HG02973 (cell line): ENCODE measurements at regions not wholly inside any gene's neighbourhood (a gene's known extent, or its start where the extent isn't known, plus 50 kb on each side); places are given as distances from the start of the nearest gene placed in this dataset.
"Not testable (repeated sequence)": the region's sequence is repeated elsewhere in the genome, so short reads cannot be mapped to it uniquely, and the experiment has no call there.

ENCODE experiments used
- ATAC-seq: cut with Tn5 transposase; IDR thresholded peaks from one replicate; pipeline ENCODE4 v1.9.1; 2021; ENCODE audit warnings: moderate library complexity; ENCODE audit not compliant: unreplicated experiment

DNA sequence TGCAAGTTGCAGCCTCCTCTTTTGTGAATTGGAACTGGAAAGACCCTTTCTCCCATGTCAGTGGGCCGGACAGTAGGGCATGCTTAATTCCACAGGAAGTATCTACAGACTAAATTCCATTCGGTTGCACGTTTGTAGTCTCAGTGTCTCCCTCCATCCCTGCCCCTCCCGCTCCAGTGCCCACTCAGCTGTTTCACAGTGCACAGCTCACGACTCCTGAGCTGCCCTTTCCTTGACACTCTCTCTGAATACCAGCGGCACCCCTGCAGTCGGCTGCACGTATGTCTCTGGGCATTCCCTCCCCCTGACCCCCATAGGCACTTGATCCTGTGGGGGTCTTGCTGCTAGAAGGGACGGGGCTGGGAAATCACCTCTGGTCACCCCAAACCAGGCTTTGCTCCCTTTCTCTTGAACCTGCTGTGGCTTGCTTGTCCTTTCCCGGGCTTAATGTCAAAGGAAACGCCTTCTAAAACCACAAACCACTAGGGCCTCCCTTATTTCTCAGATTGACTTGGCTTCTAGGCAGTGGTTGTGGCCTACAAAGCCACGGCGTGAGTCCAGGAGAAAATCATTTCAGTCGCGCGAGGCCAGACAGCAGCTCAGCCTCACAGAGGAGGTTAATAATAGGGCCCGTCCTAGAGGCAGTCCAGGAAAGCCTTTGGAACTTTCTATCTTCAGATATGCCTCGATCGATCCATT lies 365.3 kb upstream of the PROX1 start:
- peak; percentile 82 for ATAC-seq

- ATAC-seq, result no peak
Measured at GRCh38 chr1:213623064-213623581, 364.6 kb upstream of the PROX1 start.

- ATAC-seq, result no peak
Measured at GRCh38 chr1:213623862-213624261, 363.9 kb upstream of the PROX1 start.

DNA sequence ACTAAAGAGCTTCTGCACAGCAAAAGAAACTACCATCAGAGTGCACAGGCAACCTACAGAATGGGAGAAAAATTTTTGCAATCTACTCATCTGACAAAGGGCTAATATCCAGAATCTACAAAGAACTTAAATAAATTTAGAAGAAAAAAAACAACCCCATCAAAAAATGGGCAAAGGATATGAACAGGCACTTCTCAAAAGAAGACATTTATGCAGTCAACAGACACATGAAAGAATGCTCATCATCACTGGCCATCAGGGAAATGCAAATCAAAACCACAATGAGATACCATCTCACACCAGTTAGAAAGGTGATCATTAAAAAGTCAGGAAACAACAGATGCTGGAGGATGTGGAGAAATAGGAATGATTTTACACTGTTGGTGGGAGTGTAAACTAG lies 351.0 kb upstream of the PROX1 start:
- not testable (repeated sequence) for ATAC-seq

DNA sequence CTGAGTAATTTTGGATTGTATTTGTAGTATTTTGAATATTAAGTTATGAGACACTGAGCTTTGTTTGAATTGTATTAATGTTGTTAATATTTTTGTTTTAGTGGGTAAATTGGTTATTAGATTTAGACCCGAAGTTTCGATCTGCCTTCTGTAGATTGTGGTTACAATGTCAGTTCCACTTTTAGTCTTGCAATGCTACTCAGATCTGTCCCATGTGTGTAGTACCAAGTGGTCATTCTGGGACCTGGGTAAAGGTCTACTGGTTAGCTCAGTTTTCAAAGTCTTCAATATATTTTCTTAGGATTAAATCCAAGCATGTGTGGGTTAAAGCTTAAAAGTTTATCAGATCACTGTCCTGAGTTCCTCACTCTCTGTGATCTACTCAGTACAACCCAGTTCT lies 346.5 kb upstream of the PROX1 start:
- no peak for ATAC-seq

DNA sequence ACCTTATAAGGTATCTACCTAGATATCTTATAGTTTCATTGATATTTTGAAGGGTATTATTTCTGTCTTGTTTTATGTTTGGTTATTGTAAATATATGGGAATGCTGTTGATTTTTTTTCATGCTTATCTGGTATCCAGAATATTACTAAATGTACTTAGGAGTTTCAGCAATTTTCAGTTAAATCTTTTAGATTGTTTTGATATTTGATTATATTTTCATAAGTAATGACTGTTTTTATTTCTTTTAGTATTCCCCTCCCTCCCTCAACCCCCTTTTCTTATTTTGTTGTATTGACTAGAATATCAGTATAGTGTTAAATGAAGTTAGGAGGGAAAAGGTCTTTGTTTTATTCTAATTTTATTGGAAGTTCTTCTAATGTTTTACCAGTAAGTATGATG lies 344.4 kb upstream of the PROX1 start:
- ATAC-seq, result no peak

- no peak for ATAC-seq
Measured at GRCh38 chr1:213647864-213648650, 339.7 kb upstream of the PROX1 start.

- ATAC-seq, result no peak
Measured at GRCh38 chr1:213649373-213649772, 338.4 kb upstream of the PROX1 start.

- ATAC-seq, result no peak
Measured at GRCh38 chr1:213650603-213651002, 337.2 kb upstream of the PROX1 start.

DNA sequence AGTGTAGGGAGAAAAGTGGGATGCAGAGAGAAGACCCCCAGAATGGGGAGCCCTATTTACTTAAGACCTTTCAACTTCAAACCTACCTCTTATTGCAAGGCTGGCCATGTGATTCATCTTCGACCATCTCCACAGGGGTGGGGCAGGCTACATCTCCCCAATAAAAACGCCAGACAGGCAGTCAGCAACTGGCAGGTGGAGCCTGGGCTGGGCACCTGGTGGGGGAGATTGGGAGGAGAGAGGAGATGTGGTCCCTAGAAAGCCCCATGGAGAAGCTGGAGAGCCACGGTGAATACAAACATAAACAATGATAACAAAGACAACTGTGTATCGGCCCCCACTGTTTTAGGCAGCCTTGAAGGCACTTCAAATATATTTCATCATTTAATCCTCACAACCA lies 336.7 kb upstream of the PROX1 start:
- ATAC-seq, result no peak

GRCh38 chr1:213652109-213652508 lies 335.7 kb upstream of the PROX1 start:
- no peak for ATAC-seq

GRCh38 chr1:213656039-213656438 lies 331.7 kb upstream of the PROX1 start:
- ATAC-seq, result no peak

GRCh38 chr1:213656503-213656902 lies 331.3 kb upstream of the PROX1 start:
- no peak for ATAC-seq

- no peak for ATAC-seq
Measured at GRCh38 chr1:213657013-213657412, 330.8 kb upstream of the PROX1 start.

DNA sequence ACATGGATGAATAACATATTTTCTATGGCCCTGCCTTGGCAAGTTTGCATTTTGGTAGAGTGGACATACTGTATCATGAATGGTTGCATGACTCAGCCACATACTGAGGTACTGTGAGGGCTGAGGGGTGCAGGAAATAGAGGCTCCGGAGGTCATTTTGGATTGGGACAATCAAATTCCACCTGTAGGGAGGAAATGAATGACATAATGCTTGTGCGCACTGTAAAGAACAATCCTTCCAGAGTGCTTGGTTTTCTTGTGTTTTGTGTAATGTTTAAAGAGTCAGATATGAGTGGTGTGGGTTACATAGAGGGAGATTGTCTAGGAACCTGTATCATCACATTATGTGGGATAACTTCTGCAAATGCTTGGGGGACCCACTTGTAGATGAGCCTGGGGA lies 329.9 kb upstream of the PROX1 start:
- ATAC-seq, result no peak

DNA sequence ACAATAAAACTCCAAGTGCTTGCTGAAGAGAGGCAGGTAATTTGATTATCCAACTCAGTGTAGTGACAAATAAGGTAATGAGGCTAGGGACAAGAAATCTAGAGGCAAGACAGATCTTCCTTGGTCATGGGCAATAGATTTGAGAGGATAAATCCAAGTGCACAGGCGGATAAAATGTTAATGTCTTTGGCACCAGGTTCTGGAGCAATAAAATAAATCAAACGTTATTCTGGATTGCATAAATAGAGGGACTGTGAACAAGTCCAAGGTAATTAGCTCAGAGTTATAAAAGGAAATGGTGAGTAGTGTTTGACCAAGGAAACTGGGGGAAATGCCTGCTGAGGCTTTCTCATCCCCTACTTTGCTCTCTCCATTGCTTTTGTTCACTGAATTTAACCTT lies 329.3 kb upstream of the PROX1 start:
- no peak for ATAC-seq

DNA sequence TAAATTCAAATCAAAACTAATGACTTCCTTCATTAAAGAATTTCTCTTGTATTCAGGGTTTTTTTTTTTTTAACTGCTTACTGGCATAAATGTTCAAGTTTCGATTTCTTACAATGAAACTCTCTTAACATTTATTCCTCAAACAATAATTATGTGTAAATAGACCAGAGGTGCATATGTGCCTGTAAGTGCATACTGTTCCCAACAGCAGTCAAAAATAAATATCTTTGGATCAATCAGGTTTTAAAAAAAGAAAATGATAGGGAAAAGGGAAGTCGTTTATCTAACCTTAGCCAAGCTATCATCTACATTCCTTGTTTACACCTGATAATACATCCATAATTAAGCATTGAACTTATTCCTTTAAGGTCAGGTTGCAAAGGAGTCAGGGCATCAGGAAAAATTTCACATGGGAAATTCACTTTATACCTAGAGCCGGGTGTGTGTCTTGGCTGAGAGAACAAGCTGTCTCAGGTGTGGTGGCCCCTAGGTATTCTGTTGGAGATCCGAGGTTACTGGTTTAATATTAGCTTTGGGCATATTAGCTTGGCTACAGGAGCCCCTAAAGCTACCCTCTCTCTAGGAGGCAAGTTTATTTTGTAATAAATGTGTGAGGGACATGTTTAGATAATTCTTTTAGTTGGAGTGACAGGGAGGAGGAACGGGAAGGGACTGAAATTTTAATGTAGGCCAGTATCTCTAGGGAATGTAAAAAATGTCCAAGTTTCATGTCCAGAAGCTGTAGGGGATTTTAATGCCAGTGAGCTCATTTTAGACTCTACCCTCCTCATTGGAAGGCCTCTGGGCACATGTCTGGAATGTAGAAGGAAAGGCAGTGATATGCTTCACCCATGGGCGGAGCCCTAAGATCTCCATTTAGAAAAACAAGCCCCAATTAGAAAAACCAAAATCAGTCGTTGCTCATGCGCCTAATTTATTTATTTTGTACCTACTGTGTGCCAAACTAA lies 327.9 kb upstream of the PROX1 start:
- ATAC-seq, result no peak

GRCh38 chr1:213661302-213661701 lies 326.5 kb upstream of the PROX1 start:
- no peak for ATAC-seq

DNA sequence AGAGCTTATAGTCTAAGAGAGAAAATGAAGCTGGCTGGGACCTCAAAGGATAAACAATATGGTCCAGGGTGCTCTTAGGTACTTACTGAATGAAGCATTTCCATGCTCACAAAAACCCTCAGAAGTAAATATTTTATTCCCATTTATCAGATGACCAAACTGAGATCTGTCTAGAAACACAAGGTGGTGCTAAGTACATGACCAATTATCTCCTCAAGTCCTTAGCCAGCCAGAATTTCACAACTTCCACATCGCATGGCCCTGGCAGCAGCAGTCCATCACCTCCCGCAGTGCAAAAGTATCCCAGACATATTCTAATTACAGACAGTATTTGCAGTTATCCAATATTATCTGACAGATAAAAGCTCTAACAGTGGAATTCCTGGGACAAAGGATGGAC lies 321.7 kb upstream of the PROX1 start:
- ATAC-seq, result no peak

- no peak for ATAC-seq
Measured at GRCh38 chr1:213666922-213667321, 320.9 kb upstream of the PROX1 start.

GRCh38 chr1:213669512-213669911 lies 318.3 kb upstream of the PROX1 start:
- no peak for ATAC-seq
